GM19099 (cell line): ENCODE measurements at regions not wholly inside any gene's neighbourhood (a gene's known extent, or its start where the extent isn't known, plus 50 kb on each side); places are given as distances from the start of the nearest gene placed in this dataset.

Source experiments
- POLR2A ChIP-seq: IDR thresholded peaks from 3 replicates; pipeline ENCODE4 v1.6.1; 2011; ENCODE audit warnings: low read depth; ENCODE audit not compliant: insufficient read length; ENCODE audit errors: extremely low read depth

- TF ChIP-seq POLR2A: no peak
Measured at GRCh38 chr1:199660071-199660470, 367.4 kb upstream of the NR5A2 start.

GRCh38 chr1:199665371-199665770, 362.1 kb upstream of the NR5A2 start:
- no peak for TF ChIP-seq POLR2A

GRCh38 chr1:199667089-199667488, 360.4 kb upstream of the NR5A2 start:
- TF ChIP-seq POLR2A: no peak

- TF ChIP-seq POLR2A: no peak
Measured at GRCh38 chr1:199669916-199670315, 357.6 kb upstream of the NR5A2 start.

GRCh38 chr1:199671684-199672083, 355.8 kb upstream of the NR5A2 start:
- TF ChIP-seq POLR2A: no peak

GRCh38 chr1:199675937-199676336, 351.6 kb upstream of the NR5A2 start:
- no peak for TF ChIP-seq POLR2A

- no peak for TF ChIP-seq POLR2A
Measured at GRCh38 chr1:199678771-199679170, 348.7 kb upstream of the NR5A2 start.

- no peak for TF ChIP-seq POLR2A
Measured at GRCh38 chr1:199682081-199682480, 345.4 kb upstream of the NR5A2 start.

- no peak for TF ChIP-seq POLR2A
Measured at GRCh38 chr1:199684686-199685273, 342.7 kb upstream of the NR5A2 start.

- no peak for TF ChIP-seq POLR2A
Measured at GRCh38 chr1:199685369-199685768, 342.1 kb upstream of the NR5A2 start.

- no peak for TF ChIP-seq POLR2A
Measured at GRCh38 chr1:199687321-199687720, 340.2 kb upstream of the NR5A2 start.

- TF ChIP-seq POLR2A: no peak
Measured at GRCh38 chr1:199688133-199688676, 339.3 kb upstream of the NR5A2 start.

GRCh38 chr1:199688774-199689173, 338.7 kb upstream of the NR5A2 start:
- TF ChIP-seq POLR2A: no peak

GRCh38 chr1:199690496-199690895, 337.0 kb upstream of the NR5A2 start:
- no peak for TF ChIP-seq POLR2A

- TF ChIP-seq POLR2A: no peak
Measured at GRCh38 chr1:199691540-199691939, 336.0 kb upstream of the NR5A2 start.

- TF ChIP-seq POLR2A: no peak
Measured at GRCh38 chr1:199693724-199694123, 333.8 kb upstream of the NR5A2 start.

- TF ChIP-seq POLR2A: no peak
Measured at GRCh38 chr1:199696225-199696624, 331.3 kb upstream of the NR5A2 start.

GRCh38 chr1:199698222-199698621, 329.3 kb upstream of the NR5A2 start:
- TF ChIP-seq POLR2A: no peak

GRCh38 chr1:199700551-199700950, 327.0 kb upstream of the NR5A2 start:
- TF ChIP-seq POLR2A: no peak
